Kidney epithelial cell (primary cell): ENCODE measurements at regions not wholly inside any gene's neighbourhood (a gene's known extent, or its start where the extent isn't known, plus 50 kb on each side); places are given as distances from the start of the nearest gene placed in this dataset.
"Not testable (repeated sequence)": the region's sequence is repeated elsewhere in the genome, so short reads cannot be mapped to it uniquely, and the experiment has no call there.

Source experiments
- DNase-seq: peaks from one replicate; pipeline ENCODE4 v3.0.0-alpha.2; 2010; ENCODE audit warnings: low read depth
- H3K27me3 ChIP-seq: 2 replicates; pipeline ENCODE4 v1.6.0; 2011; ENCODE audit warnings: low read length; ENCODE audit not compliant: control insufficient read depth, insufficient read depth
- H3K36me3 ChIP-seq: 2 replicates; pipeline ENCODE4 v1.5.1; 2011; ENCODE audit warnings: low read length; ENCODE audit not compliant: control insufficient read depth, insufficient read depth
- H3K4me3 ChIP-seq: 2 replicates; pipeline ENCODE4 v1.5.1; 2011; ENCODE audit warnings: low read depth, mild to moderate bottlenecking, control low read depth, low read length
- TF ChIP-seq, protein P1 (sequence below): IDR thresholded peaks from 2 replicates; pipeline ENCODE4 v1.5.1; 2011; ENCODE audit warnings: mild to moderate bottlenecking, moderate library complexity, low read length, control low read depth, inconsistent platforms; ENCODE audit not compliant: insufficient read depth, poor library complexity, severe bottlenecking

DNA sequence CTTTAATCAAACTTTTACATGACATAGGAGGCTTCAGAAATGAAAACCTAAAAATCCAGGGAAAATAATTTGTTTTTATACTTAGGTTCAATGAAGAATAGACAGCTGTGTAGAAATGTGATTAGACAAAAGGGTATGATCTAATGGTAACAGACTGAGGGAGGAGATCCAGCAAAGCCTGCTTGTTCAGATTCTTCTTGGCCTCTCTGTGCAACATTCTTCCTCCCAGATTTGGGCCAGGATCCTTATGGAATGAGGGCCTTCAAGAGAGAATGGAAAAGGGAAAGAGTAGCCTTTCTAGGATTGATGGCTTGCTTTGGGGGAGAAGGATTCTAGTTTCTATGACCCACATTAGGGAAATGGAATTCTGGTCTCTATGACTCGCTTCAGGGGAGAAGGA, 94.5 kb upstream of the G2E3 start:
- Histone ChIP-seq H3K27me3 (no peaks in the 10 kb centered on the region), H3K4me3 (no peak overlapping the region), H3K36me3 (no peaks in the 10 kb centered on the region)
- TF ChIP-seq, protein P1, sequence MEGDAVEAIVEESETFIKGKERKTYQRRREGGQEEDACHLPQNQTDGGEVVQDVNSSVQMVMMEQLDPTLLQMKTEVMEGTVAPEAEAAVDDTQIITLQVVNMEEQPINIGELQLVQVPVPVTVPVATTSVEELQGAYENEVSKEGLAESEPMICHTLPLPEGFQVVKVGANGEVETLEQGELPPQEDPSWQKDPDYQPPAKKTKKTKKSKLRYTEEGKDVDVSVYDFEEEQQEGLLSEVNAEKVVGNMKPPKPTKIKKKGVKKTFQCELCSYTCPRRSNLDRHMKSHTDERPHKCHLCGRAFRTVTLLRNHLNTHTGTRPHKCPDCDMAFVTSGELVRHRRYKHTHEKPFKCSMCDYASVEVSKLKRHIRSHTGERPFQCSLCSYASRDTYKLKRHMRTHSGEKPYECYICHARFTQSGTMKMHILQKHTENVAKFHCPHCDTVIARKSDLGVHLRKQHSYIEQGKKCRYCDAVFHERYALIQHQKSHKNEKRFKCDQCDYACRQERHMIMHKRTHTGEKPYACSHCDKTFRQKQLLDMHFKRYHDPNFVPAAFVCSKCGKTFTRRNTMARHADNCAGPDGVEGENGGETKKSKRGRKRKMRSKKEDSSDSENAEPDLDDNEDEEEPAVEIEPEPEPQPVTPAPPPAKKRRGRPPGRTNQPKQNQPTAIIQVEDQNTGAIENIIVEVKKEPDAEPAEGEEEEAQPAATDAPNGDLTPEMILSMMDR = no peak
- no peak for DNase-seq

- H3K36me3 ChIP-seq = no peaks in the 10 kb centered on the region
- no peak overlapping the region for H3K4me3 ChIP-seq
- no peaks in the 10 kb centered on the region for H3K27me3 ChIP-seq
- TF ChIP-seq, protein P1 = no peak
- DNase-seq = no peak
Observed at GRCh38 chr14:30468354-30468753, 90.6 kb upstream of the G2E3 start.

- H3K4me3 ChIP-seq = no peak overlapping the region
- TF ChIP-seq, protein P1 = no peak
- H3K36me3 ChIP-seq = no peaks in the 10 kb centered on the region
- H3K27me3 ChIP-seq = no peaks in the 10 kb centered on the region
- no peak for DNase-seq
Observed at GRCh38 chr14:30471980-30472379, 87.0 kb upstream of the G2E3 start.

DNA sequence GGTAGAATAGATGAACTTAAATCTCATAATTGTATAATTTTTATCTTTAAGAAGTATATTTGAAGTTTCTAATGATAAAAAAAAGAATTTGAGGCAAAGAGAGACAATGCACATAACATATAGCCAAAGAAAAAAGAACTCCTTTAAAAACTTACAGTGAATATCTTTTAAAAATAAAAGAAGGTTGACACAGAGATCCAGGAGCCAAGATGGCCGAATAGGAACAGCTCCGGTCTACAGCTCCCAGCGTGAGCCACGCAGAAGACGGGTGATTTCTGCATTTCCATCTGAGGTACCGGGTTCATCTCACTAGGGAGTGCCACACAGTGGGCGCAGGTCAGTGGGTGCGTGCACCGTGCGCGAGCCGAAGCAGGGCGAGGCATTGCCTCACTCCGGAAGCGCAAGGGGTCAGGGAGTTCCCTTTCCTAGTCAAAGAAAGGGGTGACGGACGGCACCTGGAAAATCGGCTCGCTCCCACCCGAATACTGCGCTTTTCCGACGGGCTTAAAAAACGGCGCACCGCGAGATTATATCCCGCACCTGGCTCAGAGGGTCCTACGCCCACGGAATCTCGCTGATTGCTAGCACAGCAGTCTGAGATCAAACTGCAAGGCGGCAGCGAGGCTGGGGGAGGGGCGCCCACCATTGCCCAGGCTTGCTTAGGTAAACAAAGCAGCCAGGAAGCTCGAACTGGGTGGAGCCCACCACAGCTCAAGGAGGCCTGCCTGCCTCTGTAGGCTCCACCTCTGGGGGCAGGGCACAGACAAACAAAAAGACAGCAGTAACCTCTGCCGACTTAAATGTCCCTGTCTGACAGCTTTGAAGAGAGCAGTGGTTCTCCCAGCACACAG, 84.9 kb upstream of the G2E3 start:
- not testable (repeated sequence) for H3K27me3 ChIP-seq, DNase-seq, H3K36me3 ChIP-seq, H3K4me3 ChIP-seq

DNA sequence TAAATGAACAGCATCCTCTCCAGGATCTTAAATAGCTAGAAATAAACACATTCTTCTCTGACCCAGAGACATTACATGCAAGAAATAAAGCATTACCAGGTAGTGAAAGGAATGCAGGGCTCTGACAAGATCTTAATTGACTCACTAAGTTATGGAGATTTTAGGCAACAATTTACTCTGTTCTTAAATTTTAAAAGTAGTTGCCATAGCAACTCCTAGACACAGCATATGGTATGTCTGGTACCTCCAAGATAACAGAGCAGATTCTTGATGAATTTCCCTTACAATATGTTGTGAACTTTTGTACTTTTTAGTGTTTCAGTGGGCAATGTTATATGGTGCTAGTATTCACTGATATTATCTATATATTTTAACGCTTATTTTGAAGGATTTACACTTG, 76.7 kb upstream of the G2E3 start:
- TF ChIP-seq, protein P1 = no peak
- H3K27me3 ChIP-seq = no peaks in the 10 kb centered on the region
- DNase-seq = no peak
- H3K36me3 ChIP-seq = no peaks in the 10 kb centered on the region
- no peak overlapping the region for H3K4me3 ChIP-seq

- H3K36me3 ChIP-seq = no peaks in the 10 kb centered on the region
- TF ChIP-seq, protein P1 = no peak
Observed at GRCh38 chr14:30484201-30484600, 74.8 kb upstream of the G2E3 start.

More at GRCh38 chr14:30484201-30484600, 74.8 kb upstream of the G2E3 start:
- Histone ChIP-seq H3K27me3 (no peaks in the 10 kb centered on the region), H3K4me3 (no peak overlapping the region)
- DNase-seq = no peak
